K562 (cell line): ENCODE measurements at regions not wholly inside any gene's neighbourhood (a gene's known extent, or its start where the extent isn't known, plus 50 kb on each side); places are given as distances from the start of the nearest gene placed in this dataset.

Experiments
- ATAC-seq: fragments of 200-7000 bp; cut with Tn5 transposase; 3 replicates; pipeline ENCODE4 v1.9.1; 2020; ENCODE audit warnings: moderate library complexity
- BruUV-seq: library from RNA; stranded (reverse); fragments of 400-500 nt; replicated peaks from 2 replicates; lab custom pipeline; 2021; lab: Mats Ljungman, UMichigan
- CTCF ChIA-PET: fragments of 300-600 bp; formaldehyde crosslinking; extraction: SDS; loops from one replicate; lab custom pipeline; 2021; ENCODE audit warnings: low intra/inter-chr PET ratio; lab: Yijun Ruan, JAX
- POLR2A ChIA-PET: fragments of 300-600, 350-650 bp; sonication (Branson Sonifier 250); formaldehyde crosslinking; extraction: SDS; loops from one replicate; lab custom pipeline; 2021; ENCODE audit warnings: antibody characterized with exemption, inconsistent platforms; lab: Yijun Ruan, JAX
- DNase-seq, 4 experiments: peaks; one replicate each; pipeline versions ENCODE4 v3.0.0 to v3.0.0-alpha.2; 2011 to 2018; ENCODE audit warnings: low spot score in 3 of 4, mixed read lengths in 3 of 4; ENCODE audit errors: extremely low read depth in 1 of 4
- FAIRE-seq: peaks from 2 replicates; lab custom pipeline; 2011; peaks lifted over from hg19 to GRCh38; lab: Jason Lieb, UNC
- H2AFZ ChIP-seq: 2 replicates; pipeline ENCODE4 v1.6.0; 2011; ENCODE audit warnings: low read depth, low read length, control low read depth, inconsistent platforms
- H3K27ac ChIP-seq: fragments of 200-600 bp; 3 replicates; pipeline ENCODE4 v1.8.0; 2011; ENCODE audit warnings: low read depth, mild to moderate bottlenecking, control low read depth, inconsistent platforms, low read length, moderate library complexity, mixed read lengths; ENCODE audit errors: extremely low read depth
- H3K27me3 ChIP-seq, 2 experiments: fragments of 300-600 bp in 1 of 2; 2 replicates in 1 of 2; 3 replicates in 1 of 2; pipeline versions ENCODE4 v1.6.0 to v1.8.0; 2011; ENCODE audit warnings: inconsistent platforms in 2 of 2, low read length in 2 of 2, mild to moderate bottlenecking in 1 of 2, mixed read lengths in 1 of 2, moderate library complexity in 1 of 2; ENCODE audit not compliant: control insufficient read depth in 2 of 2, insufficient read depth in 2 of 2
- H3K36me3 ChIP-seq: fragments of 300-600 bp; 3 replicates; pipeline ENCODE4 v1.8.0; 2011; ENCODE audit warnings: mild to moderate bottlenecking, low read length, inconsistent platforms; ENCODE audit not compliant: control insufficient read depth, insufficient read depth
- H3K4me1 ChIP-seq, 2 experiments: fragments of 200-600 bp in 1 of 2; replicated peaks in 1 of 2; 2 replicates in 1 of 2; 3 replicates in 1 of 2; pipeline versions ENCODE4 v1.5.1 to v1.8.0; 2011; ENCODE audit warnings: inconsistent platforms in 2 of 2, low read length in 2 of 2, mild to moderate bottlenecking in 1 of 2, mixed read lengths in 1 of 2, moderate library complexity in 1 of 2; ENCODE audit not compliant: control insufficient read depth in 2 of 2, insufficient read depth in 2 of 2
- H3K4me2 ChIP-seq: 2 replicates; pipeline ENCODE4 v1.6.1; 2011; ENCODE audit warnings: low read length, control low read depth, inconsistent platforms, mixed read lengths; ENCODE audit not compliant: insufficient read depth
- H3K4me3 ChIP-seq: fragments of 200-600 bp; sonication (generic), shearing (Covaris generic); 2 replicates; pipeline ENCODE4 v1.5.1; 2016; ENCODE audit warnings: control low read depth, inconsistent platforms
- H3K79me2 ChIP-seq: fragments of 200-600 bp; 3 replicates; pipeline ENCODE4 v1.8.0; 2011; ENCODE audit warnings: low read length, inconsistent platforms; ENCODE audit not compliant: control insufficient read depth, insufficient read depth
- H3K9ac ChIP-seq, 2 experiments: 2 replicates each; pipeline versions ENCODE4 v1.6.0 to v1.6.1; 2011; ENCODE audit warnings: low read depth in 2 of 2, low read length in 2 of 2, control low read depth in 1 of 2, inconsistent platforms in 1 of 2, mild to moderate bottlenecking in 1 of 2, mixed read lengths in 1 of 2; ENCODE audit not compliant: insufficient read depth in 1 of 2
- H3K9me1 ChIP-seq: one replicate; pipeline ENCODE4 v1.6.0; 2011; ENCODE audit warnings: inconsistent platforms, mild to moderate bottlenecking, low read length, moderate library complexity; ENCODE audit not compliant: control insufficient read depth, insufficient read depth
- H3K9me3 ChIP-seq: replicated peaks from 2 replicates; pipeline ENCODE4 v1.5.1; 2011; ENCODE audit warnings: low read depth, low read length, inconsistent platforms; ENCODE audit not compliant: control insufficient read depth, insufficient read depth
- H4K20me1 ChIP-seq: replicated peaks from 2 replicates; pipeline ENCODE4 v1.6.1; 2011; ENCODE audit warnings: low read length, inconsistent platforms, mixed read lengths; ENCODE audit not compliant: control insufficient read depth, insufficient read depth
- CBX1 ChIP-seq: sonication (generic); IDR thresholded peaks from 2 replicates; pipeline ENCODE4 v1.6.1; 2016; ENCODE audit warnings: antibody characterized with exemption, low read depth, mild to moderate bottlenecking
- CEBPZ ChIP-seq: fragments of 150-350 bp; IDR thresholded peaks from 2 replicates; pipeline ENCODE4 v1.6.1; 2014; ENCODE audit warnings: low read depth, mild to moderate bottlenecking, low read length, borderline replicate concordance
- GABPB1 ChIP-seq: sonication (generic); formaldehyde crosslinking; IDR thresholded peaks from 2 replicates; pipeline ENCODE4 v1.8.0; 2022; ENCODE audit warnings: mild to moderate bottlenecking, missing genetic modification reagents
- HNRNPK ChIP-seq: fragments of 200-400 bp; formaldehyde crosslinking; IDR thresholded peaks from one replicate; pipeline ENCODE4 v1.6.1; 2018; ENCODE audit warnings: mild to moderate bottlenecking, low read depth, low read length; ENCODE audit not compliant: poor library complexity, severe bottlenecking
- JUND ChIP-seq, 2 experiments: IDR thresholded peaks; 2 replicates in 1 of 2; 3 replicates in 1 of 2; pipeline ENCODE4 v1.6.1; 2011; ENCODE audit warnings: borderline replicate concordance in 2 of 2, low read depth in 2 of 2, low read length in 2 of 2, improper control_type of control experiment in 1 of 2, missing biosample characterization in 1 of 2, missing genetic modification characterization in 1 of 2, missing genetic modification reagents in 1 of 2
- KLF10 ChIP-seq: fragments of 250-450 bp; sonication (Bioruptor Pico); IDR thresholded peaks from 2 replicates; pipeline ENCODE4 v1.6.1; 2021; ENCODE audit warnings: matching md5 sums
- MCM2 ChIP-seq: fragments of 450-650 bp; IDR thresholded peaks from 2 replicates; pipeline ENCODE4 v1.6.1; 2017; ENCODE audit warnings: low read depth, mild to moderate bottlenecking
- RREB1 ChIP-seq: fragments of 250-450 bp; sonication (Bioruptor Pico); IDR thresholded peaks from 2 replicates; pipeline ENCODE4 v1.4.0; 2020
- XRCC3 ChIP-seq: fragments of 450-650 bp; IDR thresholded peaks from 2 replicates; pipeline ENCODE4 v1.6.1; 2017; ENCODE audit warnings: mild to moderate bottlenecking, moderate library complexity
- ZEB2 ChIP-seq: fragments of 450-650 bp; IDR thresholded peaks from 2 replicates; pipeline ENCODE4 v1.6.1; 2016
- ZNF696 ChIP-seq: fragments of 250-450 bp; sonication (Bioruptor Pico); conservative IDR thresholded peaks from 2 replicates; pipeline ENCODE4 v1.4.0; 2020; ENCODE audit warnings: mild to moderate bottlenecking, moderate library complexity
- ZNF785 ChIP-seq: fragments of 250-450 bp; sonication (Bioruptor Pico); IDR thresholded peaks from 2 replicates; pipeline ENCODE4 v1.4.0; 2020; ENCODE audit warnings: mild to moderate bottlenecking
- in situ Hi-C: fragments of 300-500 bp; cut with MboI; formaldehyde crosslinking; loops from 4 replicates; pipeline ENCODE4 v1.15.0; 2018; ENCODE audit warnings: inconsistent platforms, mixed read lengths
- intact Hi-C: fragments of 100-400 bp; cut with micrococcal nuclease; formaldehyde crosslinking; loops from 2 replicates; pipeline ENCODE4 v1.14.2; 2022

- POLR2A ChIA-PET, result no interaction called here
- DNase-seq, result no peak
- H3K27ac ChIP-seq, result no peak overlapping the region
- TF ChIP-seq XRCC3 (no peak), MCM2 (no peak), RREB1 (no peak), CBX1 (no peak), GABPB1 (CRISPR knock-in tag) (no peak), ZEB2 (no peak), ZNF696 (CRISPR knock-in tag) (no peak), CEBPZ (no peak), KLF10 (no peak), ZNF785 (CRISPR knock-in tag) (no peak), JUND (IDR thresholded peaks at IDR 0.05; ENCODE audit: borderline replicate concordance, low read depth, low read length) (no peak), JUND (tag; IDR thresholded peaks at IDR 0.05; ENCODE audit: borderline replicate concordance, low read depth, low read length) (no peak), HNRNPK (no peak)
- TF ChIP-seq, all 486 proteins: peak for 0
- Histone ChIP-seq H3K9ac (no peak overlapping the region), H4K20me1 (no peaks in the 10 kb centered on the region), H3K36me3 (no peaks in the 10 kb centered on the region), H3K79me2 (no peaks in the 10 kb centered on the region), H3K27me3 (no peaks in the 10 kb centered on the region), H3K4me3 (no peak overlapping the region), H3K4me2 (no peak overlapping the region), H3K4me1 (no peaks in the 10 kb centered on the region), H2AFZ (no peak overlapping the region), H3K9me1 (no peaks in the 10 kb centered on the region), H3K9me3 (no peaks in the 10 kb centered on the region)
- no TSS peak for BruUV-seq
- ATAC-seq (no peak), FAIRE-seq (no peak)
- intact Hi-C loops, result no loop called here
- in situ Hi-C loops, result no loop called here
- CTCF ChIA-PET, result no interaction called here
Measured at GRCh38 chr2:52416340-52416739, 1351.3 kb upstream of the CHAC2 start.
